ENCODE measurements at regions not wholly inside any gene's neighbourhood (a gene's known extent, or its start where the extent isn't known, plus 50 kb on each side); places are given as distances from the start of the nearest gene placed in this dataset.
"Not testable (repeated sequence)": the region's sequence is repeated elsewhere in the genome, so short reads cannot be mapped to it uniquely, and the experiment has no call there.

DNA sequence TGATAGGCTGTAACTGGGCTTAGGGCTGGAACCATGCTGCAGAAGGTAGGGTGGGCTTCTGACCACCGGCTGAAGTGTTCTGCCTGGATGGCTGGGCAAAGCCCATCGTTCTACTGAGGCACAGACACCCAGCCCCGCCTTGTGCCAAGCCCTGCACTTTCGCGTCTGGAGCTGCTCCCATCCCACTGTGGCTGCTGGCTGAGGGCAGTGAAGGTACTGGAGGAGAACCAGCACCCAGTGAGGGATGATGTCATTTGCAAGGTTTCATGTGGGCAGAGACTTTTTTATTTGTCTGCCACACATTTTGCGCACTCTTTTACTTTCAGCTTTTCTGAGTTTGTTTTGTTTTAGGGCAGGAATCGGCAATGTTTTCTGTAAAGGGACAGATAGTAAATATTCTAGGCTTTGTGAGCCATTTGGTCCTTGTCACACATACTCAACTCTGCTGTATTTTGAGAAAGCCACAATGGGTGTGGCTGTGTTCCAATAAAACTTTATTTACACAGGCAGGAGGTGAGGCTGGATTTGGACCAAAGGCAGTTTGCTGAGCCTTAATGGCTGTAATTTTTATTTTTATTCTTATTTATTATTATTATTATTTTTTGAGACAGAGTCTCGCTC, 85.6 kb downstream of the ASB1 start:
- no peak overlapping the region for H3K27ac Mint-ChIP-seq
- no peak for DNase-seq
- H3K9me3 Mint-ChIP-seq = peaks cover 4 to 25% (median 17%) of the 10 kb centered on the region in 7 donors
- H3K4me1 Mint-ChIP-seq = peaks cover 0 to 5% (median 0%) of the 10 kb centered on the region in 3 donors
- ATAC-seq (ENCODE audit: low read depth in 2 of 2) = no peak
- peaks cover 0 to 10% (median 6%) of the 10 kb centered on the region in 3 donors for H3K27me3 Mint-ChIP-seq
- peaks cover 9 to 11% of the 10 kb centered on the region in 2 donors for H3K36me3 Mint-ChIP-seq
- H3K4me3 Mint-ChIP-seq = no peak overlapping the region

DNA sequence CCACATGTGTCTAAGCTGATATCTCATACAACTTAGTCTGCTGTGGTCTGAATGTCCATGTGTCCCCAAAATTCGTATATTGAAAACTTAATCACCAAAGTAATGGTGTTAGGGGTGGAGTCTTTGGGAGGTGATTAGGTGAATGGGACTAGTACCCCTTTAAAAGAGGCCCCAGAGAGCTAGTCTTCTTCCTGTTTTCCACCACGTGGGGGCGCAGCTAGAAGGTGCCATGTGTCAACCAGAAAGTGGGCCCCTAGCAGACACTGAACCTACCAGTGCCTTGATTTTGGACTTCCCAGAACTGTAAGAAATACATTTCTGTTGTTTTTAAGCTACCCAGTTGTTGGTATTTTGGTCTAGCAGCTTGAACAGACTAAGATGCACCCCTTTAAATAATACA, 86.6 kb downstream of the ASB1 start:
- peaks cover 0 to 4% (median 0%) of the 10 kb centered on the region in 3 donors for H3K27me3 Mint-ChIP-seq
- H3K36me3 Mint-ChIP-seq = peaks cover 9 to 11% of the 10 kb centered on the region in 2 donors
- H3K27ac Mint-ChIP-seq = no peak overlapping the region
- peaks cover 5 to 35% (median 24%) of the 10 kb centered on the region in 7 donors for H3K9me3 Mint-ChIP-seq
- DNase-seq = no peak
- no peaks in the 10 kb centered on the region for H3K4me1 Mint-ChIP-seq
- ATAC-seq (ENCODE audit: low read depth in 2 of 2) = no peak
- H3K4me3 Mint-ChIP-seq = no peak overlapping the region

DNA sequence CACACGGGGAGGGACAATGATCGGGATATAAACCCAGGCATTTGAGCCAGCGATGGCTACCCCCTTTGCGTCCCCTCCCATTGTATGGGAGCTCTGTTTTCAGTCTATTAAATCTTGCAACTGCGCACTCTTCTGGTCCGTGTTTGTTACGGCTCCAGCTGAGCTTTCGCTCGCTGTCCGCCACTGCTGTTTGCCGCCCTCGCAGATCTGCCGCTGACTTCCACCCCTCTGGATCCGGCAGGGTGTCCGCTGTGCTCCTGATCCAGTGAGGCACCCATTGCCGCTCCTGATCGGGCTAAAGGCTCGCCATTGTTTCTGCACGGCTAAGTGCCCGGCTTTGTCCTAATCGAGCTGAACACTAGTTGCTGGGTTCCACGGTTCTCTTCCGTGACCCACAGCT, 87.3 kb downstream of the ASB1 start:
- H3K36me3 Mint-ChIP-seq = peaks cover 9 to 11% of the 10 kb centered on the region in 2 donors
- not testable (repeated sequence) for H3K4me1 Mint-ChIP-seq; ATAC-seq (ENCODE audit: low read depth in 2 of 2); H3K27me3 Mint-ChIP-seq; H3K27ac Mint-ChIP-seq; H3K4me3 Mint-ChIP-seq; DNase-seq
- peaks cover 5 to 41% (median 26%) of the 10 kb centered on the region in 7 donors for H3K9me3 Mint-ChIP-seq

DNA sequence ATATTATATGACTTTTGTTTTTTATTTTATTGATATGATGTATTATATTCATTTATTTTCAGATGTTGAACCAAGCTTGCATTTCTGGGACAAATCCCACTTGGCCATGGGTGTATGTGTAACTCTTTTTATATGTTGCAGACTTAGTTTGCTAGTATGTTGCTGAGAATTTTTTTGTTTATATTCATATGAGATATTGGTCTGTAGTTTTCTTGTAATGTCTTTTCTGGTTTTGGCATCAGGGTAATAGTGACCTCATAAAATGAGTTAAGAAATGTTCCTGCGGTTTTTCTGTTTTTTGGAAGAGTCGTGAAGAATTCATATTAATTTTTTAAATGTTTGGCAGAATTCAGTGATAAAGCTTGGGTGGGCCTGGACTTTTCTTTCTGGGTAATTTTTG, 88.7 kb downstream of the ASB1 start:
- H3K36me3 Mint-ChIP-seq = peaks cover 9 to 11% of the 10 kb centered on the region in 2 donors
- peaks cover 0 to 4% (median 0%) of the 10 kb centered on the region in 3 donors for H3K27me3 Mint-ChIP-seq
- H3K27ac Mint-ChIP-seq = no peak overlapping the region
- ATAC-seq (ENCODE audit: low read depth in 2 of 2) (no peak), DNase-seq (no peak)
- H3K9me3 Mint-ChIP-seq = peaks cover 5 to 41% (median 26%) of the 10 kb centered on the region in 7 donors
- H3K4me1 Mint-ChIP-seq = no peaks in the 10 kb centered on the region
- no peak overlapping the region for H3K4me3 Mint-ChIP-seq

DNA sequence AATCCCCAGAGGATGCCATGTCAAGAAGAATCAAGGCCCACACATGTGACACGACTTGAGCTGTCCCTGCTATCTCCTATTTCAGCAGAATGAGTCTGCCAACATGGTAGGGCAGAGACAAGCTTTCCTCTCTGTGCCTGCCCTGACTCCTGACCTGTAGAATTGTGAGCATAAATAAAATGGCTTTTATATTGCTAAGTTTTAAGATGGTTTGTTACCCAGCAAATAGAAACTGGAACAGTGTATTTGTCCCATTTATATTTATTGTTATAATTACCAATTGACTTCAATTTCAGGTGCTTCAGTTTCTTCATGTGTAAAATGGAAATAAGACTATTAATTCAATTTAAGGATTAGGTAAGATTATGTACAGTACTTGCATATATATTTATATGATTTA, 90.5 kb downstream of the ASB1 start:
- Mint-ChIP-seq H3K27me3 (peaks cover 0 to 4% (median 0%) of the 10 kb centered on the region in 3 donors), H3K9me3 (peaks cover 5 to 41% (median 26%) of the 10 kb centered on the region in 7 donors), H3K27ac (no peak overlapping the region), H3K36me3 (peaks cover 8 to 12% of the 10 kb centered on the region in 2 donors), H3K4me1 (no peaks in the 10 kb centered on the region), H3K4me3 (no peak overlapping the region)
- no peak for DNase-seq
- ATAC-seq (ENCODE audit: low read depth in 2 of 2) = no peak

DNA sequence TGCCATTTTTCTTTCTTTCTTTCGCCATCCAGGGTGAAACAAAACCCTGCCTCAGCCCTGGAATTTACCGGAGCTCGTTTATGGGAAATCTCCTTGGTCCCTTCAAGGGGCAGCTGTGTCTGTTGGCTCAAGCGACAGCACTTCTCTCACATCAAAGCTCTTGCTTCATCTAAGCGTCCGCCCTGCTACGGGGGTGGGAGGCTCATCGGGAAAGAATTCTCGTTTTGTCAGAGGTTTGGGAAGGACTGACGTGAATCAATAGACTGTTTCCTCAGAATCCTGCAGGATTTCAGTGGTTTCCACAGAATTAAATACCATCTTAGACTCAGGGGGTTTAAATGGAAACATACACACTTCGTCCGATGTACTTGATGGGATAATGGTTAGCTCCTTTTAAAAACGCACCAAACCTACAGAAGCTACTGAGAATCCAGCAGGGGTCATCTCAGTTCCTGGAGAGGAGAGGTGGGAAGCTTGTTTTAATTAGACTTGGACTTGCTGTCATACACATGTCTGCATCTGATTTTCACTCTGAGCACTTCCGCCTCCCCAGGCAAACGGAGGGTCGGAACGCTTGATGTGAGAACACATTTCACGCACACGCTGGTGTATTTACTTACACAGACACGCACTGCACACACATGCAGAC, 91.6 kb downstream of the ASB1 start:
- no peak for DNase-seq
- ATAC-seq (ENCODE audit: low read depth in 2 of 2) = no peak
- Mint-ChIP-seq H3K27me3 (peaks cover 0 to 4% (median 0%) of the 10 kb centered on the region in 3 donors), H3K4me1 (no peaks in the 10 kb centered on the region), H3K4me3 (peak overlapping the region in 1 of 8 donors; percentile 57), H3K9me3 (peaks cover 7 to 41% (median 26%) of the 10 kb centered on the region in 7 donors), H3K36me3 (peaks cover 5 to 19% of the 10 kb centered on the region in 2 donors), H3K27ac (no peak overlapping the region)

DNA sequence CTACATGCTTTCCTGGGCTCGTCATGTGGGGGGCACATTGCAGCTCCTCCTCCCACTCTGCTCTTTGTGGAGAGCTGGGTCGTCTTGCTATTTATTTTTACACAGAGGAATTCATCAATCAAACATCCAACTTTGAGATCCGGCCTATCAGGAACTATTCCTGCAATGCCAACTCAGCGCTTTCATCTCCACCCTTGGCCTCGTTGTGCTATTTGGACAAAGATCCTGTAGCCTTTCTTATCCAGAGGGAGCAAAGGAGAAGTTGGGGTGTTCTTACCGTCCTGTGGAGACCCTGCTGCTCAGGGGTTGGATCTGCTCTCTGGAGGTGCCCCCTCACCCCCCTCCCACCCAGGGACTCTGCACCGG, 92.1 kb downstream of the ASB1 start:
- Mint-ChIP-seq H3K36me3 (peaks cover 5 to 19% of the 10 kb centered on the region in 2 donors), H3K4me3 (no peak overlapping the region), H3K27ac (peak overlapping the region in 1 of 6 donors; percentile 62), H3K4me1 (no peaks in the 10 kb centered on the region), H3K27me3 (peaks cover 0 to 4% (median 0%) of the 10 kb centered on the region in 3 donors), H3K9me3 (peaks cover 7 to 41% (median 26%) of the 10 kb centered on the region in 7 donors)
- DNase-seq (no peak), ATAC-seq (ENCODE audit: low read depth in 2 of 2) (no peak)

DNA sequence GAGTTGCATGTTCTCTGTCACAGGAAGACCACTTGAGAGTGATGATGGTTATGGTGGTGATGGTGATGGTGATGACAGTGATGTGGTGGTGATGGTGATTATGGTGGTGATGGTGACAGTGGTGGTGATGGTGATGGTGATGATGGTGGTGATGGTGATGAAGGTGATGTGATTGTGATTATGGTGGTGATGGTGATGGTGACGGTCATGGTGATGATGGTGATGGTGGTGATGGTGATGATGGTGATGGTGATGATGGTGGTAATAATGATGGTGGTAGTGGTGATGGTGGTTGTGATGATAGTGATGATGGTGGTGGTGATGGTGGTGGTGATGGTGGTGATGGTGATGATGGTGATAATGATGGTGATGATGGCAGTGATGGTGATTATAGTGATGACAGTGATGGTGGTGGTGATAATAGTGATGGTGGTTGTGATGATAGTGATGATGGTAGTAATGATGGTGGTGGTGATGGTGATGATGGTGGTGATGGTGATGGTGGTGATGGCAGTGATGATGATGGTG, 93.7 kb downstream of the ASB1 start:
- ATAC-seq (ENCODE audit: low read depth in 2 of 2) (no peak), DNase-seq (no peak)
- Mint-ChIP-seq H3K9me3 (peaks cover 7 to 34% (median 24%) of the 10 kb centered on the region in 7 donors), H3K27me3 (peaks cover 0 to 6% (median 2%) of the 10 kb centered on the region in 3 donors), H3K4me1 (no peaks in the 10 kb centered on the region), H3K27ac (no peak overlapping the region), H3K4me3 (no peak overlapping the region), H3K36me3 (peaks cover 5 to 19% of the 10 kb centered on the region in 2 donors)

DNA sequence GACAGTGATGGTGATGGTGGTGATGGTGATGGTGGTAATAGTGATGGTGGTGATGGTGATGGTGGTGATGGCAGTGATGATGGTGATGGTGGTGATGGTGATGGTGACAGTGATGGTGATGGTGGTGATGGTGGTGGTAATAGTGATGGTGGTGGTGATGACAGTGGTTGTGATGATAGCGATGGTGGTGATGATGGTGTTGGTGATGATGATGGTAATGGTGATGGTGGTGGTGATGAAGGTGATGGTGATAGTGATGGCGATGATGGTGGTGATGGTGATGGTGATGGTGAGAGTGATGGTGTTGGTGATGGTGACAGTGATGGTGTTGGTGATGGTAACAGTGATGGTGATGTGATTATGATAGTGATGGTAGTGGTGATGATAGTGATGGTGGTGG, 94.3 kb downstream of the ASB1 start:
- Mint-ChIP-seq H3K9me3 (peaks cover 7 to 28% (median 22%) of the 10 kb centered on the region in 7 donors), H3K36me3 (peaks cover 5 to 18% of the 10 kb centered on the region in 2 donors), H3K4me1 (no peaks in the 10 kb centered on the region), H3K4me3 (no peak overlapping the region), H3K27ac (no peak overlapping the region), H3K27me3 (peaks cover 0 to 8% (median 4%) of the 10 kb centered on the region in 3 donors)
- DNase-seq (no peak), ATAC-seq (ENCODE audit: low read depth in 2 of 2) (no peak)

DNA sequence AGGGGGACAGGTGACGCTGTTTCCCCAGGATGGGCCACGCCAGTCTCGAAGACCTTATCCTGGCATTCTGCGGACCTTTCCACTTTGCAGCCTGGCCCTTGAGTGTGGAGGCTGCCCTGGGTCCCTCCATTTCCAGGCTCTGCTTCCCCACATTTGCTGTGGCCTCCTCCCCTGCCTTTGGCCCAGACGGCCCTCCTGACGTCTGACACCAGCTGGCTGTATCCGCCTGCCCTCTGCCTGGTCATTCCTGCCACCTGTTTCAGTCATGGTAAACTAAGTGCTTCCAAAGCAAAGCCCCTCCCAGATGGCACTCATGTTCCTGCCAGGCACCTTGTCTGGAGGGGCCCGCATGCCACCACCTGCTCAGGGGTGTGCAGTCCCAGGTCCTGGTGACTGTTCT, 95.1 kb downstream of the ASB1 start:
- Mint-ChIP-seq H3K4me1 (no peaks in the 10 kb centered on the region), H3K27ac (no peak overlapping the region), H3K36me3 (peaks cover 0 to 10% of the 10 kb centered on the region in 2 donors), H3K4me3 (no peak overlapping the region), H3K27me3 (peaks cover 0 to 4% (median 4%) of the 10 kb centered on the region in 3 donors), H3K9me3 (peaks cover 3 to 20% (median 14%) of the 10 kb centered on the region in 7 donors)
- ATAC-seq (ENCODE audit: low read depth in 2 of 2) (no peak), DNase-seq (no peak)

DNA sequence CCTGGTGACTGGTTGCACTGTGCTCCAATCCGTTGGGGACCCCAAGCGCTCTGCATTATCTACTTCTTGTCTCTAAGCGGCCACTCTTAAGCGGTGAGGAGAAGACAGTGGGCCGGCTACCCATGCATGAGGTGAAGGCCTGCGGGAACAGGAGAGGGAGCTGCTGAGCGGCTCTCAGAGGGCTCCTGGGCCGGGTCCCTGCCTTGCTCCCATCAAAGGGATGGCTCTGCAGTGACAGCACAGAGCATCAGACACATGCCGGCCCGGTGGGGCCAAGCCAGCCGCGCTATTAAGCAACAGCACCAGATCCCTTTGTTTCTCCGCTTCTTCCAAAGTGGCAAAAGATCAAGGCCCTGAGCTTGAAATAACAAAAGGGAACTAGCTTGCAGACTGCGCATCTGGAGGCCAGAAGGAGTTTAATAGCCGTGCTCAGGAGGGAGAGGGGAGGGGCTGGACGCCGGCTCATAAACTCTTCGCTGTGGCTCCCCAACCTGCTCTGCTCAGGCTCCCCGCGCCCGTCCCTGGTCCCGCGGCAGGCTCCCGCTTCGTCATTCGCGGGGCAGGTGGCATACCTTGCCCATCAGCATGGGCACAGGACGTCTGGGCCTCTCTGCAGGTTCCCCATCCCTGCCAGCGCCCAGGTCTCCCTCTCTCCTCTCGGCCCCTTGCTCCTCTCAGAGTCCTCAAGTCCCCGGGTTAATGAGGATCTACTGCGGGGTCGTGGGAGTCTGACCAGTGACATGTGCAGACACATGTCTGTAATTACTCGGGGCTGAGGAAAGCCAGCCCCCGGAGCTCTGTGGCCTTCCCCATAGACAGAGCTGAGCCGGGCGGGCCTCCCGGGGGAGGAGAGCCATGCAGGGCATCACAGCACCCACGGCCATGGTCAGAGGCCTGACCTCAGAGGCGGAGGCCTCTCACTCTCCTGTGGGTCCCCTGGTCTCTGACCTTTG, 96.7 kb downstream of the ASB1 start:
- peaks cover 4 to 8% (median 7%) of the 10 kb centered on the region in 3 donors for H3K27me3 Mint-ChIP-seq
- ATAC-seq (ENCODE audit: low read depth in 2 of 2) = no peak

DNA sequence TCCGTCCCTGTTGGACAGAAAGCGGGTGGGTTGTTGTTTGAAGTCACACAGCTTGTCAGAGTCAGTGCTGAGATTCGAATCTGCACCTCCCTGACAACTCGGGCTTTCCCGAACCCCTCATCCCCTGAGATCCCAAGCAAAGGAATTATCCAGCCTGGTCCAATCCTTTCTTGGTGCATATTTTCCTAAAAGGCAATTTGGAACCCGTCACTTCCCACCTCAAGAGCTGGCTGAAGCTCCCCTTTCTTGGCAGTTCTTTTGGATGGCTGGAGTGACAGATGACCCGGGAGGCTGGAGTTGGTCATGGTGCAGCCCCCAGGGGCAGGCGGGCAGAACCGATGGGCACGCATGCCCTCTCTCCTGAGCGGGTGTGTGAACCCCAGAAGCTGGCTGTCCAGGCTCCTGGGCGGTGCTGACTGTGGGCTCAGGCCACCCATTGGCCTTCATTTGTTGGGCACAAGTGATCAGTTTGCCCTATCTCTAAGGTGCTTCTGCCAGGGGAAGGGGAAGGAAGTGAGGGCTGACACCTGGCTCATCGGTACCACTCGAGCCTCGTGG, 97.8 kb downstream of the ASB1 start:
- Mint-ChIP-seq H3K27me3 (peaks cover 4 to 8% (median 7%) of the 10 kb centered on the region in 3 donors), H3K27ac (no peak overlapping the region), H3K4me1 (no peaks in the 10 kb centered on the region), H3K4me3 (no peak overlapping the region), H3K9me3 (peaks cover 0 to 7% (median 4%) of the 10 kb centered on the region in 7 donors), H3K36me3 (peaks cover 5 to 19% of the 10 kb centered on the region in 2 donors)
- no peak for DNase-seq
- ATAC-seq (ENCODE audit: low read depth in 2 of 2) = no peak

More for the DNA sequence above, 96.7 kb downstream of the ASB1 start:
- peaks cover 0 to 9% (median 4%) of the 10 kb centered on the region in 7 donors for H3K9me3 Mint-ChIP-seq
- H3K27ac Mint-ChIP-seq = no peak overlapping the region
- no peaks in the 10 kb centered on the region for H3K4me1 Mint-ChIP-seq
- DNase-seq = no peak
- H3K36me3 Mint-ChIP-seq = peaks cover 0 to 15% of the 10 kb centered on the region in 2 donors
- H3K4me3 Mint-ChIP-seq = no peak overlapping the region

DNA sequence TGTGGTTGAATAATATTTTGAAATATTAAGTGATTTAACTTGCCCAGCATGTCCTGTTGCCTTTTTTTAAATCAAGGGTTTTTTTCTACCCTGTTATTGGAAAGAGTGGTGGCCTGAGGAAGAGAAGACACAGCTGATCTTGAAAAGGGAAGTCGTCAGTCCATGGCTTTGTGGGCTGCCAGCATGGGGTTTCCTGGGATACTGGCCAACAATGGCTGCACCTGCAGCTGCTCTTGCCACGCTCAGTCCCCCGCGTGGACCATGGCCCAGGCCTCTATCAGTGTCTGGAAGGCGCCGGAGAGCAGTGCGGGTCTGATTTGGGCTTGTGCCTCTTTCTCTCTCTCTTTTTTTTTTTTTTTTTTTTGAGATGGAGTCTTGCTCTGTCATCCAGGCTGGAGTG, 99.3 kb downstream of the ASB1 start:
- Mint-ChIP-seq H3K36me3 (peaks cover 5 to 34% of the 10 kb centered on the region in 2 donors), H3K4me3 (no peak overlapping the region), H3K27me3 (peaks cover 4 to 8% (median 7%) of the 10 kb centered on the region in 3 donors), H3K9me3 (peaks cover 10 to 18% (median 14%) of the 10 kb centered on the region in 7 donors), H3K27ac (no peak overlapping the region), H3K4me1 (no peaks in the 10 kb centered on the region)
- no peak for DNase-seq
- ATAC-seq (ENCODE audit: low read depth in 2 of 2) = no peak

Data from naive B cell (primary cell).